NOMO-1 (cell line): ENCODE measurements at regions not wholly inside any gene's neighbourhood (a gene's known extent, or its start where the extent isn't known, plus 50 kb on each side); places are given as distances from the start of the nearest gene placed in this dataset.
A peak's percentile ranks its signal among the peaks of the same experiment; 100 is the strongest.

Source experiments
- DNase-seq, 2 experiments: peaks; one replicate each; lab custom pipeline; 2025; ENCODE audit not compliant: unreplicated experiment in 2 of 2; lab: John Stamatoyannopoulos, UW

- DNase-seq, result peak in 1 of 2 experiments; percentile 9
These were observed 65.8 kb upstream of the LEKR1 start for GRCh38 chr3:156760333-156760732.

GRCh38 chr3:156761007-156761406 lies 65.1 kb upstream of the LEKR1 start:
- DNase-seq, result no peak

DNA sequence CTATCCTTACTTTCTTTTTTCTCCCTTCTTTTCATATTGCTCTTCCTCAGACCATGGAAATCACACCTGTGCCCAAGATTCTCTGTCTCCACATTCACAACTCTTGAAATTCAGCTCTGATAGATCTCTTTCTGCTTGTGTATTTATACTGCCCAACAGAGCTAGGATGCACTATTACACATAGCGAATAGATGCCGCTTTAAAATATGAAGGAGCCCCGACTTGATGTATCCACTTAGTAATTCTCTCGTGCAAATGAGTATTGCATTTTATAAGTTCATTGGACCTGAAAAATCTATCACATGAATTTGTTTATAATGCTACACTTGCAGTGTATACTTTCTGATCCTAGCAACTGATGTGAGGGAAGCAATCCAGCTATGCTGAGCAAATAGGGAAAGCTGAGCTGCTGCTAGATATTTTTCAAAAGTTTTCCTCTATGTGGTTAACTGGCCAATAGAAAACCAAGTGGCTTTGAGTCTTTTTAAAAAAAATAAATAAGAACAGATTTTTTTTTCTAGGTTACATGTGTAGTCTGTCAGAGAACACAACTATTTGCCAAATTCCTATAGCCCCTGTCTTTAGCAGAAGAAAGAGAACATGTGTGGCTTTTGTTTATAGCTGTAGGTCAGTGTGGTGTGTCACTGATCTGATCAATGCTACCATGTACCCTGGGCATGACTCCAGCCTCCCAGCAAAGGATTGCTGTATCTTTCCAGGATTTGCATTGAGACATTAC lies 64.3 kb upstream of the LEKR1 start:
- DNase-seq, result no peak

DNA sequence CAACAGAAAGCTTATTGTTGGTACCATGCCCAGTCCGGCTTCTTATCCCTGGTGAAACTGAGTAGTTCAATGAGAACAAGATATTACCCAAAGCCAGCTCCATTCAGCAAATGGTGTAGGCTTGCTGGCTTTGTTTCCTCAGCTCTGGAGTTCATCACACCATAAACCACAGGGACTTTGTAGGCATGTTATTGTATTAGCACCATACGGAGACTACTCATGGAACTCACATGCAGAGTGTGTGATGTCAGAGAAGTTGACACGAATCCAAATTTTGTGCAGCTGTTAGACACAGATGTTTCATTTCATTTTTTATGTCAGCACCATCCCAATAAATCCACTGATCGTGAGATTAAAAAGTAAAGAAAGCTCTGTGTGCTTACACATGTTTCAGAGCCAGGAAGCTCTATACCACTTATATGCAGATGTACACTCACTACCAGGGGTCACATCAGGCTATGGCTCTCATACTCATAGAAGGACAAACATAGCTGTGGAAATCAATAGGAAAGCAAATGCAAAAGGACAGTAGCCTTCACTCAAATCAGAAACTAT lies 63.4 kb upstream of the LEKR1 start:
- no peak for DNase-seq

- DNase-seq, result no peak
These were observed 62.8 kb upstream of the LEKR1 start for GRCh38 chr3:156763386-156763785.

DNA sequence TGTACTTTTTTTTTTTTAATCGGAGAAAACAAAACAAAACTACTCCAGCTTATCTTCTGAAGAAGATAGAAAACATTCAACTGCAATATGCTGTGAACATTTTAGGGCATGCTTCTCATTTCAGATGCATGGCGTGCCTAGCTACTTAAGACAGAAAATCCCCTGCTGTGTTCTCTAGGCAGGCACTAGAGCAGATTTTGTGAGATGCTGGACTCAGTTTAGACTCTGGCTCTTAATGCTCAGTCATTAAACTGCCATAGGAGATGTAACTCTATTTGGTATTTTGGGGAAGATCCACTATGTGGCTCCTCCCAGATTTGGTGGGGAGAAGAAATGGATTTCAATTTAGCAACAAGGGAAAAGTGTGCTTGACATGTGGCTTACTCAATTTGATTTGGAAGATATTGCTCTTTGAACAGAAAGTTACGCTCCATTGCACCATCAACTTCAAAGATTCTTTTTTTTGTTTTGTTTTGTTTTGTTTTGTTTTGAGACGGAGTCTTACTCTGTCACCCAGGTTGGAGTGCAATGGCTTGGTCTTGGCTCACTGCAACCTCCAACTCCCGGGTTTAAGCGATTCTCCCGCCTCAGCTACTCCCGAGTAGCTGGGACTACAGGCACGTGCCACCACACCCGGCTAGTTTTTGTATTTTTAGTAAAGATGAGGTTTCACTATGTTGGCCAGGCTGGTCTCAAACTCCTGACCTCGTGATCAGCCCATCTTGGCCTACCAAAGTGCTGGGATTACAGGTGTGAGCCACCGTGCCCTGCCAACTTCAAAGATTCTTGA lies 62.0 kb upstream of the LEKR1 start:
- DNase-seq, result no peak

- DNase-seq, result no peak
These were observed 61.4 kb upstream of the LEKR1 start for GRCh38 chr3:156764751-156765150.

DNA sequence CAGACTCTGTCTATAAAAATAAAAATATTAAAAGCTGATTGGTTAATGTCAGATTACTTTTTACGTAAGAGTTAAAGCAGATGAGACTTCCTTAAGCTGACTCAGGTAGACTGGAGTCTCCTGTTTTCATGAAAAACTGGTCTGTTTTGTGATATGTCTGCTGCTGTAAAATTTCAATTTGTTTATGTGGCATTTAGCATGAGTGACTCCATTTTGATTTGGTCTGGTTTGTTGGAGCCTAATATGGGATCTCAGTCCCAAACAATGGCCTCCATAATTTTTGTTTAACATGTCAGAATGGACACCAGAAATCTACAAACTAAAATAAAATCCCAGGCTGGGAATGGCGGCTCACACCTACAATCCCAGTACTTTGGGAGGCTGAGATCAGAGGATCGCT lies 57.8 kb upstream of the LEKR1 start:
- DNase-seq, result no peak

DNA sequence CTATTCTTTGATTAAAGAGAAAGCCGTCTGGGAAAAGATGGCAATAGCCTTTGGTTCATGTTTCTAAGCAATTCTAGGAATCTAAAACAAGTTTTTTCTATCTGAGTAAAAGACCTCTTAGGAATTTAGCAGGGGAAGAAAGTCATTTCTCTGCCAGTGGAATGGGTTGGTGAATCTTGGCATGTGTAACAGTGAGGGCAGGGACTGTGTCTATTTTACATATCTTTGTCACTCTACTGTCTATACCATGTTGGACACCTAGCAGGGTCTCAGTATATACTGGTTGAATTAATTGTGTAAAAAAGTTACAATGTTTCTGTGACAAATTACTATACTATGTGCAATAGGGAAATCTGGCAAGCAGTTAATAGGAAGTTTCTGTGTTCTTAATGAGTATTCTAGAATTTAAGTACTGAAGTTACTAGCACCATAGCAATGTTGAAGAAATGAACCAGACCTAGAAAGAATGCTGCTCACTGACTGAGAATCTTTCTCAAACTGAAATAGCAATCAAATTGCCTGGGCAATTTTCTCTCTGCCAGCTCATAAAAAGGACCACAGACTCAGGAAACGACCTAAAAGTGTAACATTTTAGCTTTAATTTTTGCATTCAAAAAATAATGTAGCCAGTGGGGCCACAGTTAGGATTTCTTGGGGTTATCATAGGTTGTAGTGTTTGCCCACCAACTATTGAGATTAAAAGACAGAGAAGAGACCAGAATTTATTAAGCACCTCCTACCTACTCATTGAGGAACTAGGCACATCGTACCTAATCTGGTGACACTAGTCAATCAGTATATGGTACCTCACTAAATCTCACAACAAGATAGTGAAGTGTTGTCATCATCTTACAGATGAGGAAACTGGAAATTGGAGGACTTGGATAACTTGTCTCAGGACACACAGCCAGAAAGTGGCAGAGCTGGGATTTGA lies 56.2 kb upstream of the LEKR1 start:
- no peak for DNase-seq

DNA sequence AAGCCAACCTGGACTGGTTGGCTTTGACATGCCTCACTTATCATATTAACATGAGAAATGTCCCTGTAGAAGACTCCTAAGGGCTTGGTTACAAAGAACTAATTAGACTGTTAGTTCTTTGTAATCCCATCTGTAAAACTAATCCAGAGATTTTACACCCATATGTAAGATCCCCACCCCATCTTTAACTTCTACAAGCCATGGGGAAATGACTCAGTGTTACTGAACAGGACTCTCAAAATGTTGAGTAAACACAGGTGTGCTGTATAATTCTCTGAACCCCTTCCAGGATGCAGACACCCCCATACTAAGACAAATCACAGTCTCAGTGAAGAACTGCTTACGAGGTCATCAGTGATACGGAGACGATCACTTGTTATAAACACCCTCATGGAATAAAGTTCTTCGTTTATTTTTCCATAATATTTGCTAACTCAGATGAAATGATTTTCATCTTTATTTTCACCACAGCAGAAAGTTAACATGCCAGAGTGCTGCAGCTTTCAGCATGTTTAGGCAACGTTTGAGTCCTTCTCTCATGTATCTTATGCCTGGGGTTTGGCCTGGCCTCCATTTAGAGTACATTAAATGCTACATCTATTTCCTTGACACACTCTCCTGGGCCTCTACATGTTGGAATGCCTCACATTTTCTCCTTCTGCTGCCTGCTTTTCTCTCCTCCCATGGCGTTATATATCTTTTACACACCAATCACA lies 55.3 kb upstream of the LEKR1 start:
- DNase-seq, result no peak

DNA sequence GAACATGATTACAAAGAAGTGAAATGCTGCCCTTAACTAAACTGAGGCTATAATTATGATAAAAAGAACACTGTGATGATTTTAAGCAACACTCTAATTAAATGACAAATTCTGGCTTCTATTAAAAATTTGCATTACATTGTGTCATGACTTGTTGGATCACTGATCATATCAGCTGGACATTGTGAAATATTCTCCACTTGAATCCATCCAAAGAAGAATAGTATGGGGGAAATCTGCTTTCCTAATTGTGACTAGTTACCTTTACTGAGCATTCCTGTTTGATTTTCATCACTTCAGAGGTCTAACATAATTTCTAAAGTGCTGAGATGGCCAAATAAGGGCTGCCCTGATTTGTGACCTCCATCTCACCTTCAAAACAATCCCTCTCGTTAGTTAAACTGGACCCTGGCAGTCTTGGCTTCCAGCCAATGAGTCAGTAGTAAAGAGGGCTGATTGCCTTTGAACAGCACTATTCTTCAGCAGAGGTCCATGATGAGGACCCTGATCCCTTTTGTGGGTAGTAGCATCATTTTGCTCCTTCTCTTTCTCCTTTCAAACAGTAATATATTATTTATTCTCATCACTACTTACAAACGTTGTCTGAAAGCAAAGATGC lies 53.5 kb upstream of the LEKR1 start:
- DNase-seq, result no peak

GRCh38 chr3:156776031-156776430 lies 50.1 kb upstream of the LEKR1 start:
- no peak for DNase-seq
